GM21528 (cell line): ENCODE measurements at regions not wholly inside any gene's neighbourhood (a gene's known extent, or its start where the extent isn't known, plus 50 kb on each side); places are given as distances from the start of the nearest gene placed in this dataset.

Experiments
- ATAC-seq: cut with Tn5 transposase; IDR thresholded peaks from one replicate; pipeline ENCODE4 v1.9.1; 2021; ENCODE audit warnings: mild to moderate bottlenecking, moderate library complexity; ENCODE audit not compliant: unreplicated experiment, low FRiP score

- no peak for ATAC-seq
These were observed 145.7 kb upstream of the B3GAT1 start for GRCh38 chr11:134557571-134558257.

GRCh38 chr11:134556186-134556585, 144.1 kb upstream of the B3GAT1 start:
- no peak for ATAC-seq

GRCh38 chr11:134555510-134555909, 143.5 kb upstream of the B3GAT1 start:
- no peak for ATAC-seq

- no peak for ATAC-seq
These were observed 142.8 kb upstream of the B3GAT1 start for GRCh38 chr11:134554861-134555260.

GRCh38 chr11:134554106-134554505, 142.1 kb upstream of the B3GAT1 start:
- no peak for ATAC-seq

- ATAC-seq, result no peak
These were observed 140.7 kb upstream of the B3GAT1 start for GRCh38 chr11:134552749-134553148.

- ATAC-seq, result no peak
These were observed 133.5 kb upstream of the B3GAT1 start for GRCh38 chr11:134545521-134545920.

GRCh38 chr11:134544095-134544815, 132.2 kb upstream of the B3GAT1 start:
- no peak for ATAC-seq

- no peak for ATAC-seq
These were observed 131.6 kb upstream of the B3GAT1 start for GRCh38 chr11:134543645-134544044.

- no peak for ATAC-seq
These were observed 131.2 kb upstream of the B3GAT1 start for GRCh38 chr11:134543241-134543640.

- ATAC-seq, result no peak
These were observed 130.5 kb upstream of the B3GAT1 start for GRCh38 chr11:134542401-134543165.

- ATAC-seq, result no peak
These were observed 129.9 kb upstream of the B3GAT1 start for GRCh38 chr11:134541951-134542350.

GRCh38 chr11:134541355-134541754, 129.3 kb upstream of the B3GAT1 start:
- no peak for ATAC-seq

GRCh38 chr11:134539285-134539684, 127.2 kb upstream of the B3GAT1 start:
- ATAC-seq, result no peak

GRCh38 chr11:134538742-134539141, 126.7 kb upstream of the B3GAT1 start:
- ATAC-seq, result no peak

GRCh38 chr11:134537941-134538340, 125.9 kb upstream of the B3GAT1 start:
- no peak for ATAC-seq

- ATAC-seq, result no peak
These were observed 125.3 kb upstream of the B3GAT1 start for GRCh38 chr11:134537296-134537695.

- no peak for ATAC-seq
These were observed 124.6 kb upstream of the B3GAT1 start for GRCh38 chr11:134536677-134537076.

- no peak for ATAC-seq
These were observed 124.2 kb upstream of the B3GAT1 start for GRCh38 chr11:134536219-134536618.

GRCh38 chr11:134535029-134536025, 123.3 kb upstream of the B3GAT1 start:
- ATAC-seq, result no peak
